ENCODE measurements at regions not wholly inside any gene's neighbourhood (a gene's known extent, or its start where the extent isn't known, plus 50 kb on each side); places are given as distances from the start of the nearest gene placed in this dataset.

DNA sequence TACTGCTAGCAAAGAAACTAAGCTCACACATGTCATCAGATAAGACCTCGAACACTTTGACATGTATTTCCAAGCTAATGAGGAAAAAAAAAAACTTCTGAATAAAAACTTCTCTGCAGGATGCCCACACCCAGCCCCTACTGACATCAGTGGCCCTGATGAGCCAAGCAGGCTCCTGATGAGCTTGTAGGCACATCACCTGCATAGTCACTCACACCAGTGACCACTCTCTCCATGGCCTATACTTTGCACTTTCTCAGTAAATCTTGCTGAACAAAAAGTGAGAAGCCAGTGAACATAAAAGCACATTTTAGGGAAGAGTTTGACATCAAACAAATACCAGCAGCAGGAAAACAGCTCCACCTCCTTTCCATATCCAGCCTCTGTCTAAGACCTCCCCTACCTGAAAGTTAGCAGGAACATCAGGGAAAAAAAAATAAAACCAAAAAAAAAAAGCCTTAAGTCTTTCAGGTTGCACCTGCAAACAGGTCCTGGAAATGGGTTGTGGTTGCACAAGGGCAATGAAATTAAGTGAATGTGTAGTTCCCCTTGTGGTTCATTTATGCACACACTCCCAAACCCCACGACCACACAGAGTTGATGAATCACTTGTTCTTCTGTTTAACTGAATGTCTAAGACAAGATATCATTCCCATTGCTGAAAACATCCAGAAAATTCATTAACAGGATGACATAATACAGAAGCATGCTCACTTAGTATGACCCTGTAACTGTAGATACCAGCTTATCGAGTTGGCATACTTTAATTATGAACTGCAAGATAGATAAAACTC lies 205.2 kb upstream of the PDE1C start:
- TF ChIP-seq, protein P1, sequence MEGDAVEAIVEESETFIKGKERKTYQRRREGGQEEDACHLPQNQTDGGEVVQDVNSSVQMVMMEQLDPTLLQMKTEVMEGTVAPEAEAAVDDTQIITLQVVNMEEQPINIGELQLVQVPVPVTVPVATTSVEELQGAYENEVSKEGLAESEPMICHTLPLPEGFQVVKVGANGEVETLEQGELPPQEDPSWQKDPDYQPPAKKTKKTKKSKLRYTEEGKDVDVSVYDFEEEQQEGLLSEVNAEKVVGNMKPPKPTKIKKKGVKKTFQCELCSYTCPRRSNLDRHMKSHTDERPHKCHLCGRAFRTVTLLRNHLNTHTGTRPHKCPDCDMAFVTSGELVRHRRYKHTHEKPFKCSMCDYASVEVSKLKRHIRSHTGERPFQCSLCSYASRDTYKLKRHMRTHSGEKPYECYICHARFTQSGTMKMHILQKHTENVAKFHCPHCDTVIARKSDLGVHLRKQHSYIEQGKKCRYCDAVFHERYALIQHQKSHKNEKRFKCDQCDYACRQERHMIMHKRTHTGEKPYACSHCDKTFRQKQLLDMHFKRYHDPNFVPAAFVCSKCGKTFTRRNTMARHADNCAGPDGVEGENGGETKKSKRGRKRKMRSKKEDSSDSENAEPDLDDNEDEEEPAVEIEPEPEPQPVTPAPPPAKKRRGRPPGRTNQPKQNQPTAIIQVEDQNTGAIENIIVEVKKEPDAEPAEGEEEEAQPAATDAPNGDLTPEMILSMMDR (conservative IDR thresholded peaks at IDR 0.05; ENCODE audit: low read length) = no peak
- no peak for DNase-seq (ENCODE audit: low read depth)
- H3K4me3 ChIP-seq (ENCODE audit: low read length) = no peak overlapping the region

DNA sequence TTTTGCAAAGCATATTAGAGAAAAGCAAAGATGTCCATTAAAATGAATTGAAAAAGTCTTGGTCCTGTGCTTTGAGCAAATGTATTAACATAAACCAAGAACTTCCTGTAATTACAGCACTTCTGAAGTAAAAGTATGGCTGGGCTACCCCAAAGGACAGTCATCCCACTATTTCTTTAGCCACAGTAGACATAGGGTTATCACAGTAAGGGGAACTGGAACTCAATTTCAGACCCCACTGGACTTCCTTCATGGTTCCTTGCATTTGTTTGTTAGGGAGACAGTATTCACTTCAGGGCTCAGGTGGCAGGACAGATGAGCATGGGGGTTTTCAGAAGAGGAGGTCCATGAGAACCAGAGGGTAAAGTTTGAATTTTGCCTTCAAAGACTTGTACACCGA lies 203.1 kb upstream of the PDE1C start:
- TF ChIP-seq, protein P1 (conservative IDR thresholded peaks at IDR 0.05; ENCODE audit: low read length) = no peak
- no peak overlapping the region for H3K4me3 ChIP-seq (ENCODE audit: low read length)
- DNase-seq (ENCODE audit: low read depth) = no peak

DNA sequence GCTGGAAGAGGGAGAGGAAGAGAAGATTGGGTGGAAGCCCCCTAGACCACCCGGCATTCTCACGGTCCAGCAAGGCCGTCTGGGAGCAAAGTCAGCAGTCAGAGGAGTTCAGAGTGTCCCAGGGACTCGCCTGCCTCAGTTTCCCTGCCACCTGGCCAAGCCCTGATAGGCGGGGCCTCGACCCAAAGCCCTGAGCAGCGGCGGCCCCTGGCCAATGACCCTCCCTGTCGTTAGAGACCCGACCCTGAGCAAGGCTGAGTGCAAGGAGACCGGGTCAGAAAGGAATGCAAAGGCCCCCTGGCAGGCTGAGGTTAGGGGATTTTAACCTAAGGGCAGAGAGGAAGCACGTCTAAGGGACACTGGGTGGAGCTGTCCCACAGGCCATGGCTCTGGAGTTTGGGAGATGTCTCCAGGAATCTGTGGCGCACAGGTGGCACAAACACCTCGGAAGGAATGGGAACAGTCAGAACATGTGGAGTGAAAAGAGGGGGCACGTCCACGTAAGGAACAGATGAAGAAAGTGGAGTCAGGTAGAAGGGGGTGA lies 196.8 kb upstream of the PDE1C start:
- TF ChIP-seq, protein P1 (conservative IDR thresholded peaks at IDR 0.05; ENCODE audit: low read length) = no peak
- no peak for DNase-seq (ENCODE audit: low read depth)
- no peak overlapping the region for H3K4me3 ChIP-seq (ENCODE audit: low read length)

DNA sequence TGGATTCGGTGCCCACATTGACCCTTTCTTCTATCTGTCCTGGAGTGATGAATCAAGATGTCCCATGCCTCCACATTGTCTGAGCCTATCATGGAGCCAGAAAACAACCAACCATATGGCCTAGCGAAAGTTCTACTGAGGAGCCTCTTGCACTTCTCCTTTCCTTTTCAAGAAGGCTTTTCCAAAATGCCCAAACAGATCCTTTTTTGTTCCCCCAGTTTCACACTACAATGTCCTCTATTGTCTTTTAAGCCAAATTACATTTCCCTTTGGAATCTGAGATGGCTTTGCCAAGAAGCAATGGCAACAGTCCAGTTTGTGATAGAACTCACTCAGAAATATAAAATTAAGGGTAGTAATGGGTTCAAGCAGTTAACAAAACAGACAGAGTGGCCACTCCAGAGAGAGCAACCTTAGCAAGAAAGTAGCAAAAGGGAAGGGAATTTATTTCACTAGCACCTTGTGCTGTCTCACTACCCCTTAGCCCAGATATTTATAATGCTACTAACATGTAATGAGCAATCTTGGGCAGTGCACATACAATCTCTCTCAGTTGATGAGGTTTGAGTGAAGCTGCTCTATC lies 194.6 kb upstream of the PDE1C start:
- H3K4me3 ChIP-seq (ENCODE audit: low read length) = no peak overlapping the region
- TF ChIP-seq, protein P1 (conservative IDR thresholded peaks at IDR 0.05; ENCODE audit: low read length) = no peak
- no peak for DNase-seq (ENCODE audit: low read depth)

DNA sequence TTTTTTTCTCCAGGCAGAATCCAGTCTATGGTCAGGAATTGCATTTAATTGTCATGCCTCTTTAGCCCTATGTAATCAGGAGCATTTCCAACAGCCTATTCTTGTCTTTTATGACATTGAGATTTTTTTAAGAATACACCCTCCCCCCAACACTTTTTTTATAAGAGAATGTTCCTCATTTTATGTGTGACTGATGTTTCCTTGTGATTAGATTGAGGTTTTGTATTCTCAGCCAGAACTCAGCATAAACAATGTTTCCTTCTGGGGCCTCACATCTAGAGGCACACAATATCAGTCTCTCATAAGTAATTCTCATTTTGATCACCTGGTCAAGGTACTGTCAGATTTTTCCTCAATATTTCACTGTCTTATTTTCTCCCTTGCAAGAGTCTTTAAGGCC lies 193.4 kb upstream of the PDE1C start:
- TF ChIP-seq, protein P1 (conservative IDR thresholded peaks at IDR 0.05; ENCODE audit: low read length) = no peak
- H3K4me3 ChIP-seq (ENCODE audit: low read length) = no peak overlapping the region
- DNase-seq (ENCODE audit: low read depth) = no peak

DNA sequence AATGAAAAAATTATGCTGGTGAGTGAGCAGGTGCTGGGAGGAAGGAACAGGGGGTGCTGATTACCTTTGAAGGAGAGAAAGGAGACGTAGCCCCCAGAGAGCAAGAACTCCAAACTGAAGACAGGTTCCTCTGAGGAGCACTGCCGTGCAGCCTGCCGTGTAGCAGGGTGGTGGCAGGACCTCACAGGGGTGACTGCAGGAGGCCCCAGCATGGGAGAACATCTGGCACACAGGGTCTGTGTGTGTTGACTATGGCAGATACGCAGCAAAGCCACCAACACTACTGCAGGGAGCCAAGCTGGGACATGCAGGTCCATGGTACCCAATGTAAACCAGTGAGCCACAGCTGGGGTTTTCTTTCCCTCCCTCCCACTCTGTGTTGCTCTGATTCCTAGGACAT lies 192.1 kb upstream of the PDE1C start:
- no peak overlapping the region for H3K4me3 ChIP-seq (ENCODE audit: low read length)
- no peak for DNase-seq (ENCODE audit: low read depth)
- TF ChIP-seq, protein P1 (conservative IDR thresholded peaks at IDR 0.05; ENCODE audit: low read length) = no peak
